ENCODE measurements at regions not wholly inside any gene's neighbourhood (a gene's known extent, or its start where the extent isn't known, plus 50 kb on each side); places are given as distances from the start of the nearest gene placed in this dataset.
"Not testable (repeated sequence)": the region's sequence is repeated elsewhere in the genome, so short reads cannot be mapped to it uniquely, and the experiment has no call there.

GRCh38 chr2:133892352-133892913 is 324.2 kb upstream of the NCKAP5 start:
- intact Hi-C loops (cut with DNase I), result no loop called here

GRCh38 chr2:133894429-133894828 is 326.2 kb upstream of the NCKAP5 start:
- intact Hi-C loops (cut with DNase I), result no loop called here

More at GRCh38 chr2:133892352-133892913, 324.2 kb upstream of the NCKAP5 start:
- DNase-seq (ENCODE audit: low spot score), result peak; percentile 83

GRCh38 chr2:133897838-133898237 is 329.6 kb upstream of the NCKAP5 start:
- intact Hi-C loops (cut with DNase I); DNase-seq (ENCODE audit: low spot score): not testable (repeated sequence)

More at GRCh38 chr2:133894429-133894828, 326.2 kb upstream of the NCKAP5 start:
- DNase-seq (ENCODE audit: low spot score), result no peak

DNA sequence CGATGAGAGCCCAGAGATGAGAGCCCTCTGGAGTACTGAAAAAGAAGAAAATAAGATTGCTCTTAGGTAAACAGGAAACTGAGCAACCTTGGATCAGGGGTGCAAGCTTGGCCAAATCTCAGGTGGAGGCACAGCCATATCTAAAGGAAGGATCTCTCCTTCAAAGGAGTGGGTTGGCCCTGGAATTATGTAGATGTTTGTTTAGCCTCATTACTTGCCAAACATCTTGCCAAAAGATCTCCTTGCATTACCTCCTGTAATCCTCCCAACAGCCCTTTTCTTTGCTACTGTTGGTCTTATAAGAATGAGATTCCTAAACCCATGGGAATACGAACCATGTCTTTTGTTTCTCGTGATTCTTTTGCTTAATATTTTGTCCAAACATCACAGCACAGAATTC is 332.6 kb upstream of the NCKAP5 start:
- DNase-seq (ENCODE audit: low spot score), result no peak
- intact Hi-C loops (cut with DNase I), result no loop called here

GRCh38 chr2:133906396-133906795 is 338.1 kb upstream of the NCKAP5 start:
- intact Hi-C loops (cut with DNase I), result no loop called here
- DNase-seq (ENCODE audit: low spot score), result no peak

DNA sequence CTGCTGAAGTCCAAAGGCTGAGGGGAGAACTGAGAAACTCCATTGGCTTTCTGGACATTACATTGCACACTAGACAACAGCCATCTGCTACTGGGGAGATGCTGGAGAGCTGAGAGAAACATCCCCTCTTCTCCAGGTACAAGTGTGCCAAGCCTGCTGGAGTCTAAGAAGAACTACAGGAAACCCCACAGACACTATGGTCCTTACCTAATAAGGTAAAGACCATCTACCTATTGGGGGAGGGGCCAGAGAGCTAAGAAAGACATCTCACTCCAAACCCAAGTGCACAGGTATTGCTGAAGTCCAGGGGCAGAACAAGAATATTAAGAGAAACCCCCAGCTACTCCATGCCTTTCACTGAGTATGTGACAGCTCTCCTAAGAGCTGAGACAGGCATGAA is 338.7 kb upstream of the NCKAP5 start:
- intact Hi-C loops (cut with DNase I), result no loop called here
- DNase-seq (ENCODE audit: low spot score), result no peak

DNA sequence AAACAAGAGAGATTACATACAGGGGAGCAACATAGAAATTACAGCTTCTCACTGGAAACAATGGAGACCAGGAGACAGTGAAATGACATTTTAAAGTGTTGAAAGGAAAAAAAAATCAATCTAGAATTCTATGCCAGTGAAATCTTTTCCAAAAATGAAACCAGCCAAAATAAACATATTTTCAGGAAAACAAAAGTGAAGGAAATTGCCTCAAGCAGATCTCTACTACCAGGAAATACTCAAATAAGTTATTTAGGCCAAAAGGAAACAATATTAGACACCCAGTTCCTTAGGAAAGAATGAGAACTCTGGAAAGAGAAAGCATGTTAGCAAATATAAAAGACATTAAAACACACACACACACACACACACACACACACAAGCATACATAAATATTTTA is 339.9 kb upstream of the NCKAP5 start:
- DNase-seq (ENCODE audit: low spot score), result no peak
- intact Hi-C loops (cut with DNase I), result no loop called here

DNA sequence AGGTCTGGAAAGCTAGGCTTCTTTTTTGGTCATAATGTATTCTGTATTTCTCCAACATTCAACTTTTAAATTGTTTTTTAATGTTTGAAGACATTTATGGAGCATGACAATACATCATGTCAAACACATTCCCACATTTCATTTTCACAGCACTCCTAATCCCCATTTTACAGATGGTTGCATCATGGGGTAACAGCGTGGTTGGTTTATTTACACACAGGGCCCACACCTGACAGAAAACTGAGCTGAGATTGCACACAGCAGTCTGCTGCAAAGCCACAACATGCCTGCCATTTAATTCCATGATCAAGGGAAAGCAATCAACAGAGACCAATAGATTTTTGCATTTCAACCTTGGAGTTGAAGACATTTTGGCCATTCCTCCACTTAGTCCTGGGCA is 335.7 kb upstream of the MGAT5 start:
- intact Hi-C loops (cut with DNase I), result loop anchor here in 1 of 2 donors (10.0 kb wide), 1 partner anchor 427 kb away; no protein-coding TSS in a partner anchor

GRCh38 chr2:133919285-133919684 is 334.6 kb upstream of the MGAT5 start:
- no peak for DNase-seq (ENCODE audit: low spot score)
- intact Hi-C loops (cut with DNase I), result loop anchor here in 1 of 2 donors (10.0 kb wide), 1 partner anchor 426 kb away; no protein-coding TSS in a partner anchor

More for the DNA sequence above, 335.7 kb upstream of the MGAT5 start:
- no peak for DNase-seq (ENCODE audit: low spot score)

DNA sequence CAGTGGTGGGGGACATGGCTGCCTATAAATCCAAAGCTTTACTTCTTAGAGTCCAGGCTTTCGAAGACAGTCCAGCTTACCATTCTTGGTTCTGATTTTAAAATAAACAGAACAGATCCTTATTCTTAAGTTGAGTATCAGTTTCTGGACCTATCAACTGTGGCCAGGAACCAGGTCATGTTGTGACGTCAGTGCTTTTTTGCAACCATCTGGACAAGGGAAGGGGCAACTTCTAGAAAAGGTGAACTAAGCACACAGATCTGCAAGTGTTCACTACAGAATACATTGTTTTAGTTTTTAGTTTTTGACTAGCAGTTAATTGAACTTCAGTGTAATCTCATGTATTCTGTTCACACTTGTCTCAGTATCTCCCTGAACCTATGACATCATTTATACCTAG is 326.0 kb upstream of the MGAT5 start:
- intact Hi-C loops (cut with DNase I), result no loop called here

DNA sequence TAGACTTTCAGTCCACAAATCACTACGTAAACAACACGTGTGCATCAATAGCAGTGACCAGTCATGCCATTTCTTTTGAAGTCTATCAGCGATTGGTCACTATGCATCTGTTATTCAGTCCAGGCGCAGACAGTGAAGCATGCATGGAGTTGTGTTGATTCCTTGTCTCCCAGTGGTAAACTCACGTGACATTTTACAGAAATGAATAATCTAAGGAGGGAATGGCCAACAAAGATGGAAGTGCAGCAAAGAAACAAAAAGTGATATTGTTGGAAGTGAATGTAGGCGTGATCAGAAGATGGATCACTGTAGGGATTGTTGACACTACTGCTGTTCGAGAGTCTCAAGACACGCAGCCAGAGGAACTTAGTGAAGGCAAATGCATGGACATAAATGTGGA is 317.8 kb upstream of the MGAT5 start:
- DNase-seq (ENCODE audit: low spot score), result no peak
- intact Hi-C loops (cut with DNase I), result no loop called here

More for the DNA sequence above, 326.0 kb upstream of the MGAT5 start:
- DNase-seq (ENCODE audit: low spot score), result no peak

DNA sequence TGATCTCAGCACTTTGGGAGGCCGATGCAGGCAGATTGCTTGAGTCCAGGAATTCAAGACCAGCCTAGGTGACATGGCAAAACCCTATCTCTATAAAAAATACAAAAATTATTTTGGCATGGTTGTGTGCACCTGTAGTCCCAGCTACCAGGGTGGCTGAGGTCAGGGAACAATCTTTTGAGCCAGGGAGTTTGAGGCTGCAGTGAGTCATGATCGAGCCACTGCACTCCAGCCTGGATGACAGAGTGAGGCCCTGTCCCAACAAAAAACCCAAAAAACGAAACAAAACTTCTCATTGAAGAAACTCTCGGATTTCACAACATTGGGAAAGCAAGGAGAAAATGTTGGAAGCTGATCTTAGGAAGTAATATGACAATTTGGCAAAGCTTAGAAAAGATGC is 317.3 kb upstream of the MGAT5 start:
- no peak for DNase-seq (ENCODE audit: low spot score)

GRCh38 chr2:133937669-133938068 is 316.2 kb upstream of the MGAT5 start:
- DNase-seq (ENCODE audit: low spot score), result no peak
- intact Hi-C loops (cut with DNase I), result no loop called here

More for the DNA sequence above, 317.3 kb upstream of the MGAT5 start:
- intact Hi-C loops (cut with DNase I), result no loop called here

DNA sequence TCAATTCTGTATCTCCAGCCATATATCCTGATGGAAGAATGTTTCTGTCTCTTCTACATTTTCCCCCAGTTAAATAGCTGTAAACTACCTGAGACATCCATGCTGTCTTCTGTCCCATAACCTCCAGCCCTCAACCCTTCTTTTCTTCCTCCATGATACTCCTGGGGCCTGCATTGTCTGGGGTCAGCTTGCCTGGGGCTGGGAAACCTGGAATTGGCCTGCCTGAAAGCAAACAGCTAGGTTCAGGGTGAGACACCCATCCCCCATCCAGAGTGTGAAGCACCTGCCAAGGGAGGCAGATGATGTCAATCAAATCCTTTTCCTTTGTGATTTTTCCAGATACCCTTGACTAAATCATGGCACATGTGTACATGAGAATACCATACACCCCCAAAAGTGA is 313.7 kb upstream of the MGAT5 start:
- DNase-seq (ENCODE audit: low spot score), result no peak
- intact Hi-C loops (cut with DNase I), result no loop called here

GRCh38 chr2:133941666-133942065 is 312.2 kb upstream of the MGAT5 start:
- DNase-seq (ENCODE audit: low spot score), result no peak
- intact Hi-C loops (cut with DNase I), result no loop called here

DNA sequence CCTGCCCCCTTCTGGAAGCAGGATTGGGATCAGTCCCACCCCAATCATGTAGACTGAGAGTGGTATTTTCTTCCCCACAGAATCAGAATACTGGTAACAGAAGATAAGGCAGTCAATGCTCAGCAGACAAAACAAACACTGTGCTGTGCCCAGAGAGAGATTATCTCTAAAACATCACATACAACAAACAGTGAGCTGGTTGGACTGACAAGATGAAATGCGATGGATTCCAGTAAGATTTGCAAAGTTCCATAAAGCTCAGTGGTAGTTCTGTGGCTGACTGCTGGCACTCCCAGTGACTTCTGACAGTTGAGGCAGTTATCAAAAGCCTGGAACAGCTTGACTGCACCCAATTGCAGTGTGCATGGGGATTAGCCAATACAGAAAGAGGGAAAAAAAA is 311.5 kb upstream of the MGAT5 start:
- intact Hi-C loops (cut with DNase I), result no loop called here
- no peak for DNase-seq (ENCODE audit: low spot score)

DNA sequence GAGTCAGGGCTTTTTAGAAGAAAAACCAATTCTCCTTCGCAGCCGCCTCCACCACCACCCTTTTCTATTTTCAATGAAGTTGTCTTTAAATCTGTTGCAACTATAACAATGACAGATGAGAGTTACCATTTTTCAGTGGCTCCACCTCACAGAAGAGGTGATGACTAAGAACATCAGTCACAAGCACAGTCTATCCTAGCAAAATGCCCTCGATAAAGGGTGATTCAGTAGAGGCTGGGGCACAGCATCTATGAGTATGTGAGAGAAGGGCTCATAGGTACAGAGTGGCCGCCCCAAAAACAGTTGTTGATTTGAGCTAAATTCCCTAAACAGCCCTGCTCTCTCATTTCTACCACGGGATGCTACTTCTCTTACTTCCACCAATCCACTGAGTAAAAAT is 310.8 kb upstream of the MGAT5 start:
- no peak for DNase-seq (ENCODE audit: low spot score)
- intact Hi-C loops (cut with DNase I), result no loop called here

- DNase-seq (ENCODE audit: low spot score), result no peak
- intact Hi-C loops (cut with DNase I), result no loop called here
Observed at GRCh38 chr2:133945089-133945488, 308.8 kb upstream of the MGAT5 start.

DNA sequence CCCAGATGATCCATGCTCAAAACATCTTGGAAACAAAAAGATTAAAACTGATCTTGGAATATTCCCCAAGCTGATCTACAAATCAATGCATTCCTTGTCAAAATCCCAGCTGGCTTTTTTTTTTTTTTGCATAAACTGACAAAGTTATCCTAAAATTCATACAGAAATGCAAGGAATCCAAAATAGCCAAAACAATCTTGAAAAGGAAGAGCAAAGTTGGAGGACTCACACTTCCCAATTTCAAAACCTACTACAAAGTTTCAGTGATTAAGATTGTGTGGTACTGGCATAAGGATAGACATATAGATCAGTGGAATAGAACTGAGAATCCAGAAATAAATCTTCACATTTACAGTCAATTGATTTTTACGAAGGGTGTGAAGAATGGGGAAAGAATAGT is 306.8 kb upstream of the MGAT5 start:
- no peak for DNase-seq (ENCODE audit: low spot score)
- intact Hi-C loops (cut with DNase I), result no loop called here

- intact Hi-C loops (cut with DNase I), result no loop called here
- no peak for DNase-seq (ENCODE audit: low spot score)
Observed at GRCh38 chr2:133948610-133949290, 305.1 kb upstream of the MGAT5 start.

- no peak for DNase-seq (ENCODE audit: low spot score)
- intact Hi-C loops (cut with DNase I), result no loop called here
Observed at GRCh38 chr2:133949595-133949994, 304.3 kb upstream of the MGAT5 start.
